ENCODE measurements at regions not wholly inside any gene's neighbourhood (a gene's known extent, or its start where the extent isn't known, plus 50 kb on each side); places are given as distances from the start of the nearest gene placed in this dataset.

GRCh38 chr6:134557509-134557908 is 239.6 kb upstream of the SGK1 start:
- no peak overlapping the region for H3K4me2 ChIP-seq (ENCODE audit: extremely low read depth, insufficient read depth, low read length)
- H3K79me2 ChIP-seq (ENCODE audit: control insufficient read depth, insufficient read depth, low read length) = no peaks in the 10 kb centered on the region
- no peak for DNase-seq (ENCODE audit: low read depth in 2 of 2)
- TF ChIP-seq CTCF (conservative IDR thresholded peaks at IDR 0.05 in 1 of 2, IDR thresholded peaks at IDR 0.05 in 1 of 2; ENCODE audit: low read depth in 1 of 2, low read length in 2 of 2) (no peak), EZH2 (IDR thresholded peaks at IDR 0.05; ENCODE audit: low read length, missing control alignments) (no peak)
- H4K20me1 ChIP-seq (ENCODE audit: control insufficient read depth, extremely low read depth, insufficient read depth, low read length) = no peaks in the 10 kb centered on the region
- no peaks in the 10 kb centered on the region for H3K27me3 ChIP-seq (ENCODE audit: control insufficient read depth, insufficient read depth, low read length)
- no peaks in the 10 kb centered on the region for H3K4me1 ChIP-seq (ENCODE audit: control insufficient read depth, extremely low read depth, insufficient read depth, low read length)
- H2AFZ ChIP-seq (ENCODE audit: low read length) = no peak overlapping the region
- no peak overlapping the region for H3K27ac ChIP-seq (ENCODE audit: insufficient read depth, low read length)
- H3K9ac ChIP-seq (ENCODE audit: insufficient read depth, low read length) = no peak overlapping the region
- no peak overlapping the region for H3K4me3 ChIP-seq (replicated peaks in 1 of 4; ENCODE audit: control extremely low read depth in 1 of 4, insufficient read depth in 1 of 4, low read depth in 3 of 4, low read length in 4 of 4)
- H3K36me3 ChIP-seq (ENCODE audit: control insufficient read depth, insufficient read depth, low read length) = no peaks in the 10 kb centered on the region
- H3K9me3 ChIP-seq (ENCODE audit: control insufficient read depth, insufficient read depth, low read depth, low read length) = no peaks in the 10 kb centered on the region

- no peak overlapping the region for H2AFZ ChIP-seq (ENCODE audit: low read length)
- H3K36me3 ChIP-seq (ENCODE audit: control insufficient read depth, insufficient read depth, low read length) = no peaks in the 10 kb centered on the region
- peaks cover 8% of the 10 kb centered on the region for H3K4me1 ChIP-seq (ENCODE audit: control insufficient read depth, extremely low read depth, insufficient read depth, low read length)
- no peak overlapping the region for H3K4me2 ChIP-seq (ENCODE audit: extremely low read depth, insufficient read depth, low read length)
- no peak overlapping the region for H3K9ac ChIP-seq (ENCODE audit: insufficient read depth, low read length)
- H4K20me1 ChIP-seq (ENCODE audit: control insufficient read depth, extremely low read depth, insufficient read depth, low read length) = no peaks in the 10 kb centered on the region
- H3K4me3 ChIP-seq (replicated peaks in 1 of 4; ENCODE audit: control extremely low read depth in 1 of 4, insufficient read depth in 1 of 4, low read depth in 3 of 4, low read length in 4 of 4) = no peak overlapping the region
- no peak for DNase-seq (ENCODE audit: low read depth in 2 of 2)
- TF ChIP-seq CTCF (conservative IDR thresholded peaks at IDR 0.05 in 1 of 2, IDR thresholded peaks at IDR 0.05 in 1 of 2; ENCODE audit: low read depth in 1 of 2, low read length in 2 of 2) (no peak), EZH2 (IDR thresholded peaks at IDR 0.05; ENCODE audit: low read length, missing control alignments) (no peak)
- H3K9me3 ChIP-seq (ENCODE audit: control insufficient read depth, insufficient read depth, low read depth, low read length) = no peaks in the 10 kb centered on the region
- H3K27me3 ChIP-seq (ENCODE audit: control insufficient read depth, insufficient read depth, low read length) = no peaks in the 10 kb centered on the region
- no peaks in the 10 kb centered on the region for H3K79me2 ChIP-seq (ENCODE audit: control insufficient read depth, insufficient read depth, low read length)
- no peak overlapping the region for H3K27ac ChIP-seq (ENCODE audit: insufficient read depth, low read length)
Observed at GRCh38 chr6:134555672-134556071, 237.8 kb upstream of the SGK1 start.

DNA sequence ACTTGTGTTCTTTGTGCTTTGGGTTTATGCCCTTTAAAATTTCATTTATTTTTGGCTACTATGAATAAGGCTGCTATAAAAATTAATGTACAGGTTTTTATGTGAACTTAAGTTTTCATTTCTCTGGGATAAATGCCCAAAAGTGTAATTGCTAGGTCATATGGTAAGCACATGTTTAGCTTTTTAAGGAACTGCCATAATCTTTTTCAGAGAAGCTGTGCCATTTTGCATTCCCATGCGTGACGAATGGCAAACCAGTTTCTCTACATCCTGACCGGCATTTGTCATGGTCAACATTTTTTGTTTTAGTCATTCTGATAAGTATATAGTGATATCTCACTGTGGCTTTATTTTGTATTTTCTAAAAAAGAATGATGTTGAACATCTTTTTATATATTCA is 236.0 kb upstream of the SGK1 start:
- Histone ChIP-seq H3K36me3 (ENCODE audit: control insufficient read depth, insufficient read depth, low read length) (no peaks in the 10 kb centered on the region), H3K4me2 (ENCODE audit: extremely low read depth, insufficient read depth, low read length) (no peak overlapping the region), H3K27ac (ENCODE audit: insufficient read depth, low read length) (no peak overlapping the region), H3K9me3 (ENCODE audit: control insufficient read depth, insufficient read depth, low read depth, low read length) (no peaks in the 10 kb centered on the region), H3K27me3 (ENCODE audit: control insufficient read depth, insufficient read depth, low read length) (no peaks in the 10 kb centered on the region), H4K20me1 (ENCODE audit: control insufficient read depth, extremely low read depth, insufficient read depth, low read length) (no peaks in the 10 kb centered on the region), H3K4me3 (replicated peaks in 1 of 4; ENCODE audit: control extremely low read depth in 1 of 4, insufficient read depth in 1 of 4, low read depth in 3 of 4, low read length in 4 of 4) (no peak overlapping the region), H3K79me2 (ENCODE audit: control insufficient read depth, insufficient read depth, low read length) (no peaks in the 10 kb centered on the region), H3K4me1 (ENCODE audit: control insufficient read depth, extremely low read depth, insufficient read depth, low read length) (peaks cover 10% of the 10 kb centered on the region), H3K9ac (ENCODE audit: insufficient read depth, low read length) (no peak overlapping the region), H2AFZ (ENCODE audit: low read length) (no peak overlapping the region)
- no peak for TF ChIP-seq CTCF (conservative IDR thresholded peaks at IDR 0.05 in 1 of 2, IDR thresholded peaks at IDR 0.05 in 1 of 2; ENCODE audit: low read depth in 1 of 2, low read length in 2 of 2)
- no peak for TF ChIP-seq EZH2 (IDR thresholded peaks at IDR 0.05; ENCODE audit: low read length, missing control alignments)
- peak; percentile 69 to 85 for DNase-seq (ENCODE audit: low read depth in 2 of 2)
